Eye (tissue), 1 donor: ENCODE measurements at regions not wholly inside any gene's neighbourhood (a gene's known extent, or its start where the extent isn't known, plus 50 kb on each side); places are given as distances from the start of the nearest gene placed in this dataset.
"Not testable (repeated sequence)": the region's sequence is repeated elsewhere in the genome, so short reads cannot be mapped to it uniquely, and the experiment has no call there.

Experiments used
- DNase-seq: peaks from one replicate; pipeline ENCODE4 v3.0.0-alpha.2; 2015

DNA sequence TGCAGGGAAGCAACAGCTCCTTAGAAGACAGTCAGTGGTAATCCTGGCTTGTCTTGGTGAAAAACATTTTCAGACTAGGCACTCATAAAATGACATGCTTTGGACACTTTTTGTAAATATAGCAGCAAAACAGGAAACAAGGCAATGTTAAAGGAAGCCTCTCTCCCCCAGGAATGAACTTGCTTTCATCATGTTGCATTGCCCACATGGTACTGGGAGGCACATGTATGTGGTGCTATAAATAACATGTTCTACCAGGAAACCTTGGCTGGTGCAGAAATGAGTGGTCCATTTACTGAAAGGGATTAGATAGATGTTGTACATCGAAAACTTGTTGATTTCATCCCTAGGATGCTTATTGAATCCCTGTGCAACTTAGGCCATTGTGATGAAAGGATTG lies 121.4 kb upstream of the RREB1 start:
- DNase-seq: no peak

DNA sequence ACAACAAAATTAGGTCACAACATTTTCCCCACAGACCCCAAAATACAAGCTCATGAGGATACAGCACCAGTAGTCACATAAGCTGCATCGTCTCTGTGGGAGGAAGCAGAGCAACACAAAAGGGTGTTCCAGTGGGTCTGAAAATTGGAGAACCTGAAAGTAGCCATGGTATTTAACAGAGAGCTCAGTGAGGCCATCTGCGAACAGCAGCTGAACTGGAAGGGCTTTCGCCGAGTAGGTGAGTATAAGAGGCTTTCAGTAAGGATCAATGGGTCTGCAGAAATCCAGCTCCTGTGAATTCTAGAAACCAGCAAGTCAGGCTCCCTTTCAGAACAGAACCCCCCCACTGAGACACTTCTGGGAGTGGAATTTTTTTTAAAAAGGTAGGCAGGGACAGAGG lies 120.0 kb upstream of the RREB1 start:
- DNase-seq: no peak

DNA sequence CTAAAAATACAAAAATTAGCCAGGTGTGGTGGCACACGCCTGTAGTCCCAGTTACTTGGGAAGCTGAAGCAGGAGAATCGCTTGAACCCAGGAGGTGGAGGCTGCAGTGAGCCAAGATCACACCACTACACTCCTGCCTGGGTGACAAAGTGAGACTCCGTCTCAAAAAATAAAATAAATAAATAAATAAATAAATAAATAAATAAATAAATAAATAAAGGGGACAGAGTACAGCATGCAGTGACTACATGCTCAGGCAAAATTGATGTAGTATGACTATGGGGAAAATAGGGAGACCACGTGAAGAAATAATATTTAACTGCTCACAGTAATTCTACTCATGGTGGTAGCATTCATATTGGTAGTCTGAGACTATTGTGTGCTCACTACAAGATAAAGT lies 117.7 kb upstream of the RREB1 start:
- DNase-seq: not testable (repeated sequence)

DNA sequence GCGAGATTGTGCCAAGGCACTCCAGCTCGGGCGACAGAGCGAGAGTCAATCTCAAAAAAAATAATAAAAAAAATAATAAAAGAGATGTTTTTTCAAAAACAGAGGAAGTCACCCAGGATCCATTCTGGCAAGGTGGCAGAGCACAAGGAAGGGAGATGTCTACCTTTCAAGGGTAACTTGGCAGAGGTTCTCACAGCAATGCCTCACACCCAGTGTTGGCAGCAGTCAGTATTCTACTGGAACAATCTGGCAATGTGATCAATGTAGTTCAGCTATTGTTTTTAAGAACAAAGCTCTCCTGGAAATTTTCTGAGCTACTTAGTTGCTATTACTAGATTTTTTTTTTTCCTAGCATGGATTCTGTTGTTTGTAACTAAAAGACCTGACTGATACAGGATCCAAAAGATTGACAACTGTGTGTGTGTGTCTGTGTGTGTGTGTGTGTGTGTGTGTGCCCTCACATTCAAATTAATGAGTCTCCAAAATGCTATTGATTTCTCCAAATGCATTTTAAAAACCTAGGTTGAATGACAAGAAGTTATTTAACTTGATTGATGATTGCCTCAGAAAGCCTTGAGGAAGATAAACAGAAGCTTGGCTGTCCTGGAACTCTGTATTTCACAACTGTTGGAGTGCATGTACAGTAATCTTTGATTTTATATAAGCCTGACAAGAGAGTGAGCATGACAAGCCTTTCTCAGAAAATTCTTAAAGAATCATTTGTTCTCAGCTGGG lies 114.1 kb upstream of the RREB1 start:
- no peak for DNase-seq

DNA sequence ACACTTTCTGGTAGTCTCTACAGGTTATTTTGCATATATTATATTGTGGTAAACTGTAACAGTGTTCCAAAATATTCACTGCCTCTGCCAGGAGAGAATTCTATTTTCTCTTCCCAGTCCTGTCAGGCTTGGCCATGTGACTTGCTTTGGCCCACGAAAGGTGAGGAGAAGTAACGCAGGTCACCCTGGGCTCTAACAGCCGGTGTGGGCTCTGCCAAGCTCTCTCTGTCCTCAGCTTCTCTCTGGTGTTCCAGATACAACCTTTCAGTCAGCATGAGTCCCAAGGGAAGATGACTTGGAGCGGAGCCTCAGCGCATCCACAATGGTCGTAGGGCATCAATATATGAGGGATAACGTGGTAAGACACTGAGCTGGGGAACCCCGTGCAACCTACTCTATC lies 113.0 kb upstream of the RREB1 start:
- no peak for DNase-seq

DNA sequence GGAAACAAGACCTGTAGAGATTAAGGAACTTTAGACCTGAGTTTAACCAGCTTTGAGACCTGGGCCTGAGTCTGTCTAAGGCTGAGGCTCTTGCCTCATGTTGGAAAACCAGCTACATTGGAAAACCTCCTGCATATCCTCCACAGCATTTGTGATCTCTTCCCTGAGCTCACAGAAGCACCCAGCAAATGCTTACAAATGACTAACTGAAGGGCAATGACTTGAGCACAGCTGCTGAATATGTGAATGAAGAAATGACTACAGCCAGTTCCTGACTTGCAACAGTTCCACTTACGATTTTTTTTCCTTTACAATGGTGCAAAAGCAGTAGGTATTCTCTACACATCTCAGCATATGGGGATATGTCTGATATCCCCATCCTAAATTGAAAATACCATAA lies 112.4 kb upstream of the RREB1 start:
- no peak for DNase-seq

DNA sequence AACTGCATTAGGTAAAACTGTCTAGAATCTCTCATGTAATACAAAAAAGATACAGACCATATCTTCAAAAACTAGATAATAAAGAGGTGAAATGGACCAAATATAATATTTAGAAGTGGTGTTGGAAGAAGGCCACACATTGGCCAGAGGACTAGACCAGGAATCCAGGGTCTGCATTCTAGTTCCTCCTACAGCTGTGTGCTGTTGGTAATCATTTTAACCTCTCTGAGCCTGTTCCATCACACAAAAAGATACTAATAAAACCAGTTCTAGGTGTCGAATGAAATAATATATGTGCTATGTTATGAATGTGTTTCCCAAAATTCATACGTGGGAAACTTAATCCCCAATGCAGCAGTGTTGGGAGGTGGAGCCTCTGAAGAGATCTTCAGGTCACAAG lies 111.6 kb upstream of the RREB1 start:
- DNase-seq: no peak

DNA sequence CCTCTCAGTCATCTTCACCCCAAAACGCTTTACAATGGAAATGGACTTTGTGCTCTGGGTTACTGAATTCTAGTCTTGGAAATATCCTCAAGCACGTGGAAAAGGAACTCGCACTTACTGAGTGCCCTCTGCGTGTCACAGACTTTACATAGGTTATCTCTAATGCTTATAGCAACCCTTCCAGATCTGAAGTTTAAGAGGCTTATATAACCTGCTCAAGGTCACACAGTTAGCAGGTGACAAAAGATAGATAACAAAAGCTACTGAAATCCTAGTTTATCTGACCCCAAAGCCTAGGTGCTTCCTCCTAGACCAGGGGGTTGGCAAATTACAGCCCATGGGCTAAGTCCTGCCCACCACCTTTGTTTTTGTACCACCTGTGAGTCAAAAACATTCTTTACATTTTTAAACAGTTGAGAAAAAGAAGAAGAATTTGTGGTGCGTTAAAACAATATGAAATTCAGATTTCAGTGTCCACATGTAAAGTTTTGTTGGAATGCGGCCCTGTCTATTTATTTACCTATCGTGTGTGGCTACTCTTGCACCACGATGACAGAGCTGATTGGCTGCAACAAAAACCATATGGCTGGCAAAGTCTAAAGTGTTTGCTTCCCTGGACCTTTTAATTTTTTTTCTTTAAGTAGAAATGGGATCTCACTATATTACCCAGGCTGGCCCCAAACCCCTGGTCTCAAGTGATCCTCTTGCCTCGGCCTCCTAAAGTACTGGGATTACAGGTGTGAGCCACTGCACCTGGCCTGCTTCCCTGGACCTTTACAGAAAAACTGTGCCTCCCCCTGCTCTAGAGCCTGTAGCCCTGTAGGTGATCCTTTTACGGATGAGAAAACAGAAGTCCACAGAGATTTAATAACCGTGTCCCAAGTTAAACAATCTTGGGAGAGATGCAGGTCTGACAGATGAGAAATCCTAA lies 110.2 kb upstream of the RREB1 start:
- DNase-seq: no peak

DNA sequence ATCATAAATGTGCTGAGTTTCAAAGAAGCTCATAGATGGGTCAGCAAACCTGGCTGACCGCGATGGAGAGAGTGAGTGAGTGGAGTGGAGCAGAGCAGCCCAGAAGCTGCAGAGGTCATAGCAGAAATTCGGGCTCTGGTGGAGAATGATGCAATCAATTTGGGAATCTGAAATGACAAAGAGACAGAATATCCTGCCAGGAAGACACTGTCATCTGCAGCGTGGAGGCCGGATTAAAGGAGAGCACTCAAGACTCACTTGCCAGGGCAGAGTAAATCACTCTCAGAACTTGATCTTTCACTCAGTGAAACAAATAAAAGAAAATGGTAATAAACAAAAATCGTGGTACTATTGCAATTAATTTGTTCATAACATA lies 109.6 kb upstream of the RREB1 start:
- no peak for DNase-seq

DNA sequence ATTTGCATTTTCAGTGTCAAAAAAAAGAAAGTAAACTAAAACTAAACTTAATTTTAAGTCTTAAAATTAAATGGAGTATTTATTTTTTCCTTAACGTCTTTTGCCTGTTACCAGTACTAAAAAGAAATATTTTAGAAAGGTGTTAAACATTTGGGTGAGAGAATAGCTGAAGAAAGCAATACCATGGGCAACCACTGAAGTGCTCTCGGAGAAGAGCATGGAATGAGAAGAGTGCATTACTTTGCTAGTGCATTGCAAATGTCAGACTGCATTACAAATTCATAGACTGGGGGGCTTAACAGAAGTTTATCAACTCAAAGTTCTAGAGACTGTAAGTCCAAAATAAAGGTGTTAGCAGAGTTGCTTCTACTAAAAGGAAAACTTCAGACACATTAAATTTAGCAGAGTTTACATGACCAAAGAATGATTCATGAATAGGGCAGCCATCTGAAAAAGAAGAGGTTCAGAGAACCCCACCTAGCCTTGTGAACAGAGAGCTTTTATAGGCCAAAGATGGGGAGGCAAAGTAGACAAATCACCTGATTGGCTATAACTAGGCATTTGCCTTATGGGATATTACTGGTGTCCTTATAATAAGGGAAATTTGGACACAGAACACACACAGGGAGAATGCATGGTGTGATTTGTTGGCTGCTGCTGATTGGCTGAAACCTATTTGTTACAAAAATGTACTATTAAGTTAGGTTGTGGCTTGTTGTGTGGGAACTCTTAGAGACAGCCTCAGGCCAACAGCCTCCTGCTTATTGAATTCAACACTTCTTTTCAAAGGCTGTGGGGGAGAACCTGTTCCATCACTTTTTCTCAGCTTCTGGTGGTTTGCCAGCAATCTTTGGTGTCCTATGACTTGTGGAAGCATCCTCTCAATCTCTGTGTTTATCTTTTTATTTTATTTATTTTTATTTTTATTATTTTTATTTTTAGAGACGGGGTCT lies 106.7 kb upstream of the RREB1 start:
- no peak for DNase-seq

DNA sequence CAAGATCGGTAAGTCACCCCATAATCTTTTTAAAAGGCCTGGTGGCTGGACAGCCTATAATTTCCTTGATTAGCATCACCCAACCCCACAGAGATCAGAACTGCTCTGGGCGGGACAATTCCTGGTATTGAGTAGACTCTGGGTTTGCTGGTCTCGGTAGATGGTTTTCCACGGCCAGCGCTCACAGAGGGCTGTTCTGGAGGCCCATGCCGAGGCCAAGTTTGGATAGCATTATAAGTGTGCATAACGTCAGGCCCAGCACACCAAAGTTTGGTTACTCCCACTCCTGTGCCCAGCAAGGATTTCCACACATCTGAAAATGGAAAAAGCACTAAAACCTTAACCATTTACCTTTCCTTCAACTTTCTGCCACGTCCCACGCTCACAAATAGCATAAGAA lies 104.7 kb upstream of the RREB1 start:
- DNase-seq: no peak

DNA sequence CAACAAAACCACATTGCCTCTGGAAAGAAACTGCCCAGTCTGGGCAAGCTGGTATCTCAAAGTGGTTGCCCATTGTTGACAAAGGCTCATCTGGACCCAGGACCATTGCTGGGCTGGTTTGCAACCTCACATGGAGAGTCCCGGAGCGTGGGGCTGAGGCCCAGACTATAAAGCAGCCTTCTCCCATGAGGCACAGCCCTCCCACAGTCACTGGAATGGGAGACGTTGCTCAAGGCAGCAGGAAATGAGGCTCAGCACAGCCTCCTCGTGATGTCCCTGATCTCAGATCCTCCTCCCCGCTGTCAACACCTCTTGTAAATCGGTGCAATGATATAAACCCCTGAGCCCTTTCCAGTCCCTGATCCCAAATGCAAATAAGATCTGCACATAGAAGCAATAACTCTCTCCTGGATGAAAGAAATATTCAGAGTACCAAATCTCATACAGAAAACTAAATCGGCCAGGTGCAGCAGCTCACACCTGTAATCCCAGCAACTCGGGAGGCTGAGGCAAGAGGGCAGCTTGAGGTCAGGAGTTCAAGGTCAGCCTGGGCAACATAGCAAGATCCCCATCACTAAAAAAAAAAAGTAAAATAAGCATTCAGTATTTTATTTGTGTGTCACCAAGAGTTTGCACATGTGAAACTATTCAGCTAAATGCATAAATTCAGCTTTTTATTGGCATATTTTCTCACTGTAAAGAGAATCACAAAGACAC lies 103.0 kb upstream of the RREB1 start:
- no peak for DNase-seq

DNA sequence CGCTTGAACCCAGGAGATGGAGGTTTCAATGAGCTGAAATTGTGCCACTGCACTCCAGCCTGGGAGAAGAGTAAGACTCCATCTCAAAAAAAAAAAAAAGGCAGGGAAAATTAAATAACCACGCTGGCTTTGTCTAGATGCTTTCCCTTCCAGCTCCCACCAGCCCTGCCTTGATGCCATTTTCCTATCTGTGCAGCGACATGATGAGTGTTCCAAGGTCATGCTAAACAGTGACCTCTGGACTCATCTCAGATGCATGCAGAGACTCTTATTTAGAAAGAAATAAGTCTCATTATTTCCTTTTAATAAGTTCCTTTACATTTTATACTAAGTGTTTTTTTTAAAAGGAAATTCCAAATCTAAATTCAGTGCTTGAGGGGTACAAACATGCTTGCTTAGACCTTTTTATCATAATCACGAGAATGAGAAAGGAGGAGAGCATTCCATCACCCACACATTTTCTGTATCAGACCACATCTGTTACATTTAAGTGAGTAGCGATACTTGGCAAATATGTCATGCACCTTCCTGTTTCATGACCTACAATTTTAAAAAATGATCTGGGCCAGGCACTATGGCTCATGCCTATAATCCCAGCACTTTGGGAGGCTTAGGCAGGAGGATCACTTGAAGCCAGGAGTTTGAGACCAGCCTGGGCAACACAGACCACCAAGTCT lies 101.1 kb upstream of the RREB1 start:
- DNase-seq: no peak

DNA sequence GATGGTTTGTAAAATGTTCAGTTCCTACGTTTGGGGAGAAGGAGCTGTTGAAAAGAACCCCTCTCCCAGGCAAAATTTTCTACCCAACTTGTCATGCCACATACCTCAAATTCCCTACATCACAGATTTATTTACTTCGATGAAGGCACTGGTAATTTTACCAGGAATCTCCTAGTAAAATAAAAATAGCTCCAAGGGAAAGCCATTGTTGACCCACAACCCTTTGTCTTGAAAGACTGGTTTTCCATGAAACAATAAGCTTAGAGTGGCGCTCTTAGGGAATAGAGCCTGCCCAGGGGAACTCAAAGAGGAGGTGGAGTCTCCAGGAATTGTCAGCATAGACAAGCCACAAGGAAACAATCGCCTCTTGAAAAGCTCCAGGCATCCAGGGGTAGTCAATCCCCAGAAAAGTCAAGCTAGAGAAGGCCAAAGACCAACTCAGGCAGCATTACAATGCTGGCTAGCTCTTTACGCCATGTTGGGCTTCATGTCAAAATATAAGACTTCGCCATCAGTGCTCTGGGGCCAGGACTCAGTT lies 99.2 kb upstream of the RREB1 start:
- DNase-seq: no peak

DNA sequence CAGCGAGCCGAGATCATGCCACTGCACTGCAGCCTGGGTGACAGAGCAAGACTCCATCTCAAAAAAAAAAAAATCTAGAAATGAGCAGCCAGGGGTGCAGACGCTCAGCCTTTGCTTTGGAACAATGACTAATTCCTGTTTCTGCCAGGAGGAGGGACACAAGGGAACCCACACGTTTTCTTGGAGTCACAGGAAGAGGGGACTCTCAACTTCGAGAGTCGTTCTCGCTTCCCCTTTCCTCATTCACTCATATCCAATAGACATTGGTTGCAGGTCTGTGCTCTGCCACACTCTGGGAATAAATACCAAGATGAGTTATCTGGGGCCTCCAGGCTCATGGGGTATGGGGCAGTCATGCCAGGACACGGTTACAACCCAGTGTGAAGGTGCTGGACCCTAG lies 91.5 kb upstream of the RREB1 start:
- DNase-seq: no peak

DNA sequence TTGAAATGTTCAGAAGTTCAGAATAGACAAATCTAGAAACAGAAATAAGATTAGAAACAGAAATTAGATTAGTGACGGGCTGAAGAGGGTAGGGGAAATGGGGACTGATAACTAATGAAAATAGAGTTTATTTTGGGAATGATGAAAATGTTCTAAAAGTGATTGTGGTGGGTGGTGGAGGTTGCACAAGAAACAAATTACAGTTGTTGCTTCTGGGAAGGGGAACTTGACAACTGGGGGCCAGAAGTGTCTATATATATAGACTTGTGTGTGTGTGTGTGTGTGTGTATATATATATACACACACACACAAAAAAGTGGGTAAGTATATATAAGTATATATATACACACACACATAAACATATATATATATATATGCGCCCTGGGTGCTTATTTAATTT lies 86.5 kb upstream of the RREB1 start:
- DNase-seq: no peak

DNA sequence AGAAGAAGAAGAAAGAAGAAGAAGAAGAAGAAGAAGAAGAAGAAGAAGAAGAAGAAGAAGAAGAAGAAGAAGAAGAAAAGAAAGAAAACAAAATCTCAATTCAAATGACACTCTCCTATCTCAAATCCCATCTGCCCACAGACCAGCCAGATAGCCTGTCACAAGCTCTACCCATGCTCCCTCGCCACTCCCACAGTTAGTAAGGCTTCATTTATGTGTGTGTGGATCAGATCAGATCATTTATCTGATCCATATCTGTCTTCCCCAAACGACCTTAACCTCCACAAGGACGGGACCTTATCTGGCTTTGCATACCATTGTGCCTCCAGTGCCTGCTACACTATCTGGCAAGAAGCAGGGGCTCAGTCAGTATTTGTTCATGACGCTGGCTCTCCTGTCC lies 81.9 kb upstream of the RREB1 start:
- DNase-seq: no peak

DNA sequence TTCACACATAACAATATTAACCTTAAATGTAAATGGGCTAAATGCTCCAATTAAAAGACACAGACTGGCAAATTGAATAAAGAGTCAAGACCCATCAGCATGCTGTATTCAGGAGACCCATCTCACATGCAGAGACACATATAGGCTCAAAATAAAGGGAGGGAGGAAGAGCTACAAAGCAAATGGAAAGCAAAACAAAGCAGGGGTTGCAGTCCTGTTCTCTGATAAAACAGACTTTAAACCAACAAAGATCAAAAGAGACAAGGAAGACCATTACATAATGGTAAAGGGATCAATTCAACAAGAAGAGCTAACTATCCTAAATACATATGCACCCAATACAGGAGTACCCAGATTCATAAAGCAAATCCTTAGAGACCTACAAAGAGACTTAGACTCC lies 78.8 kb upstream of the RREB1 start:
- not testable (repeated sequence) for DNase-seq

DNA sequence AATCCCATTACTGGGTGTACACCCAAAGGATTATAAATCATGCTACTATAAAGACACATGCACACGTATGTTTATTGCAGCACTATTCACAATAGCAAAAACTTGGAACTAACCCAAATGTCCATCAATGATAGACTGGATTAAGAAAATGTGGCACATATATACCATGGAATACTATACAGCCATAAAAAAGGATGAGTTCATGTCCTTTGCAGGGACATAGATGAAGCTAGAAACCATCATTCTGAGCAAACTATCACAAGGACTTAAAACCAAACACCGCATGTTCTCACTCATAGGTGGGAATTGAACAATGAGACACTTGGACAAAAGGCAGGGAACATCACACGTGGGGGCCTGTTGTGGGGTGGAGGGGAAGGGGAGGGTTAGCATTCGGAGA lies 76.8 kb upstream of the RREB1 start:
- not testable (repeated sequence) for DNase-seq

DNA sequence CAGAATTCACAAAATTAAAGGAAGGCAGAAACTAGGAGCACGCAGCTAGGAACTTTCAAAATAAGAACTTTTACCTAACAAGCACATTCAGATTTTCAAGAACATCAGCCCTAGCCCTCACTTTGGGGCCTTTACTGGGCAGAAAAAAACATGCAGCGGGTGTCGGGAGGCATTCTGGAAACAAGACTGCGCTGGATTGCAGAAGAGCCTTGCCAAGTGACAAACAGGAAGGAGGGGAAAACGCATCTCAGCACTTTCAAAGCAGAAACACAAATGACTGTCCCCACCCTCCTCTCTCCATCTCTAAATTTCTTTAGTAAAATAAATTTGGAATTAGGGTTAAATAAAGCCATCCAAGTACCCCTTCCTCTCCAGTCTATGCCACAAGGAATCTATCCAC lies 74.6 kb upstream of the RREB1 start:
- no peak for DNase-seq

DNA sequence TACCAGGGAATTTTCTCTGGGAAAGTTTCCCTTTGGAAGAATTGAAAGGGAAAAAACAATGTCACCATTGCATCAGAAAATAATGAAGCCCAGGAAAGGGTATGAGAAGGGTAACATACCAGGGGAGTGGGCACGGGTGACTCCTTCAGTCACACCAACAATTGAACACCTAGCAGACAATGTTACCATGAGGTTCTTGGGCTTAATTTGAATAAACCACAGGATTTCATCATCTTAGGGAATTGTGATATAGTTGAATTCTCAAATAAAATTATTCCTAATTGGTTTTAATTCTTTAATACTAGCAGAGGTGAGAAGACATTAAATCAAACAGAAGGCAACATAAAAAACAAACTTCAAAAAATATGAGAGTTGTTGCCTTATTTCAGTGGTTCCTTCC lies 73.7 kb upstream of the RREB1 start:
- no peak for DNase-seq

DNA sequence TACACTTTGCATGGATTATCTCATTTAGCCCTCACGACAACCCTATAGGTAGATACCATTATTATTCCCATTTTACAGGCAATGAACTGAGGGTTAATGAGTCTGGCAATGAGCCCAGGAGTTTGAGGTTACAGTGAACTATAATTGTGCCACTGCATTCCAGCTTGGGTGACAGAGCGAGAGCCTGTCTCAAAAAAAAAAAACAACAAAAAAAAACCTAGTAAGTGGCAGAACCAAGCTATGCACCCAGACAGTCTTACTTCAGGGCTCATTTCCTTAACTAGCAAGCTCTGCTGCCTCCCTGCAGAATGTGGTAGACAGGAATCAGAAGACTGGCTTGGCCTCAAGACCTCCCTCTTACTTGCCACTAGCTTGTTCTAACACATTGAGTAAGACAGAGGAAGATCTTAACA lies 71.9 kb upstream of the RREB1 start:
- no peak for DNase-seq
